HCT116 (cell line): ENCODE measurements at regions not wholly inside any gene's neighbourhood (a gene's known extent, or its start where the extent isn't known, plus 50 kb on each side); places are given as distances from the start of the nearest gene placed in this dataset.

ENCODE experiments used
- ATAC-seq: fragments of 200-7000 bp; cut with Tn5 transposase; 2 replicates; pipeline ENCODE4 v1.9.1; 2020; ENCODE audit warnings: mild to moderate bottlenecking, moderate library complexity
- BruUV-seq: library from RNA; stranded (reverse); fragments of 400-500 nt; replicated peaks from 2 replicates; lab custom pipeline; 2021; lab: Mats Ljungman, UMichigan
- CTCF ChIA-PET: fragments of 300-600 bp; sonication (Branson Sonifier 250); formaldehyde crosslinking; loops from one replicate; lab custom pipeline; 2021; ENCODE audit warnings: antibody characterized with exemption; lab: Charles Lee
- POLR2A ChIA-PET: fragments of 300-600, 350-600 bp; sonication (Branson Sonifier 250); formaldehyde crosslinking; loops from one replicate; lab custom pipeline; 2021; ENCODE audit warnings: antibody characterized with exemption; lab: Charles Lee
- RAD21 ChIA-PET, 2 experiments: fragments of 300-600 bp; sonication (Branson Sonifier 250); formaldehyde crosslinking; loops; one replicate each; lab custom pipeline; 2023; ENCODE audit warnings: low total read pairs in 2 of 2; ENCODE audit not compliant: uncharacterized antibody in 2 of 2, unreplicated experiment in 2 of 2, low non-redundant PET in 1 of 2; lab: Charles Lee
- DNase-seq: peaks from one replicate; pipeline ENCODE4 v3.0.0-alpha.2; 2010; ENCODE audit warnings: low read depth, low spot score
- H2AFZ ChIP-seq: fragments of 200-600 bp; shearing (Covaris generic), sonication (generic); 2 replicates; pipeline ENCODE4 v1.6.1; 2017; ENCODE audit warnings: low read depth, mixed run types, mixed read lengths, antibody characterized with exemption, low read length; ENCODE audit not compliant: poor library complexity, severe bottlenecking
- H3K27ac ChIP-seq: 2 replicates; pipeline ENCODE4 v1.5.1; 2012; ENCODE audit warnings: low read depth, low read length
- H3K27me3 ChIP-seq: fragments of 200-600 bp; sonication (generic); 2 replicates; pipeline ENCODE4 v1.6.1; 2016; ENCODE audit warnings: mixed run types, low read length, mixed read lengths; ENCODE audit not compliant: insufficient read depth
- H3K36me3 ChIP-seq, 2 experiments: fragments of 200-500 bp in 1 of 2; fragments of 200-600 bp in 1 of 2; sonication (Bioruptor generic) in 1 of 2; sonication (generic) in 1 of 2; 2 replicates each; pipeline versions ENCODE4 v1.5.1 to v1.6.1; 2014 to 2016; ENCODE audit warnings: low read length in 2 of 2, inconsistent platforms in 1 of 2, mixed read lengths in 1 of 2, mixed run types in 1 of 2; ENCODE audit not compliant: insufficient read depth in 2 of 2, control insufficient read depth in 1 of 2
- H3K4me1 ChIP-seq, 2 experiments: fragments of 200-600 bp in 1 of 2; sonication (generic) in 1 of 2; 2 replicates each; pipeline versions ENCODE4 v1.5.1 to v1.6.1; 2012 to 2017; ENCODE audit warnings: low read length in 2 of 2, inconsistent platforms in 1 of 2, mild to moderate bottlenecking in 1 of 2, mixed read lengths in 1 of 2, mixed run types in 1 of 2, moderate library complexity in 1 of 2; ENCODE audit not compliant: insufficient read depth in 2 of 2, control insufficient read depth in 1 of 2
- H3K4me2 ChIP-seq: fragments of 200-600 bp; sonication (generic); 2 replicates; pipeline ENCODE4 v1.6.1; 2017; ENCODE audit warnings: mixed run types, low read length, mixed read lengths
- H3K4me3 ChIP-seq, 2 experiments: fragments of 200-600 bp in 1 of 2; sonication (generic) in 1 of 2; replicated peaks in 1 of 2; 2 replicates each; pipeline ENCODE4 v1.5.1; 2011 to 2016; ENCODE audit warnings: low read length in 2 of 2, control low read depth in 1 of 2, low read depth in 1 of 2, mild to moderate bottlenecking in 1 of 2, mixed read lengths in 1 of 2, mixed run types in 1 of 2
- H3K79me2 ChIP-seq: fragments of 200-600 bp; sonication (generic); 2 replicates; pipeline ENCODE4 v1.6.1; 2017; ENCODE audit warnings: mild to moderate bottlenecking, mixed run types, low read length, moderate library complexity, mixed read lengths; ENCODE audit not compliant: insufficient read depth
- H3K9ac ChIP-seq: fragments of 200-600 bp; sonication (generic); 2 replicates; pipeline ENCODE4 v1.6.1; 2016; ENCODE audit warnings: low read length, mixed read lengths
- H3K9me2 ChIP-seq: fragments of 200-600 bp; sonication (generic), shearing (Covaris generic); 2 replicates; pipeline ENCODE4 v1.6.1; 2017; ENCODE audit warnings: mixed run types, mild to moderate bottlenecking, moderate library complexity; ENCODE audit not compliant: insufficient read depth
- H3K9me3 ChIP-seq, 2 experiments: fragments of 200-500 bp in 1 of 2; fragments of 200-600 bp in 1 of 2; sonication (Bioruptor generic) in 1 of 2; sonication (generic) in 1 of 2; 2 replicates each; pipeline ENCODE4 v1.6.1; 2014 to 2017; ENCODE audit warnings: low read length in 2 of 2, mixed read lengths in 2 of 2, inconsistent platforms in 1 of 2, low read depth in 1 of 2, mild to moderate bottlenecking in 1 of 2, mixed run types in 1 of 2, moderate library complexity in 1 of 2; ENCODE audit not compliant: control insufficient read depth in 1 of 2, insufficient read depth in 1 of 2
- H4K20me1 ChIP-seq: fragments of 200-600 bp; sonication (generic), shearing (Covaris generic); 2 replicates; pipeline ENCODE4 v1.6.1; 2017; ENCODE audit warnings: mixed run types, mild to moderate bottlenecking, moderate library complexity; ENCODE audit not compliant: insufficient read depth
- CBX3 ChIP-seq: IDR thresholded peaks from 2 replicates; pipeline ENCODE4 v1.6.1; 2012; ENCODE audit warnings: low read depth
- EGR1 ChIP-seq: IDR thresholded peaks from 2 replicates; pipeline ENCODE4 v1.6.1; 2012; ENCODE audit warnings: low read depth
- ELF1 ChIP-seq: IDR thresholded peaks from 2 replicates; pipeline ENCODE4 v1.6.1; 2012; ENCODE audit warnings: low read depth, borderline replicate concordance
- EZH2 ChIP-seq: fragments of 200-600 bp; sonication (generic); IDR thresholded peaks from 2 replicates; pipeline ENCODE4 v1.6.1; 2017; ENCODE audit warnings: antibody characterized with exemption, mixed run types
- EZH2phosphoT487 ChIP-seq: fragments of 200-600 bp; IDR thresholded peaks from 2 replicates; pipeline ENCODE4 v1.6.1; 2018; ENCODE audit warnings: antibody characterized with exemption, borderline replicate concordance
- FOSL1 ChIP-seq: IDR thresholded peaks from 2 replicates; pipeline ENCODE4 v1.6.1; 2012; ENCODE audit warnings: low read depth
- POLR2A ChIP-seq: IDR thresholded peaks from 2 replicates; pipeline ENCODE4 v1.7.0; 2011; ENCODE audit warnings: borderline replicate concordance; ENCODE audit not compliant: insufficient read depth, insufficient read length; ENCODE audit errors: extremely low read depth
- RAD21 ChIP-seq: IDR thresholded peaks from 2 replicates; pipeline ENCODE4 v1.6.1; 2012; ENCODE audit warnings: low read depth, mild to moderate bottlenecking
- SIN3A ChIP-seq: IDR thresholded peaks from 2 replicates; pipeline ENCODE4 v1.6.1; 2012; ENCODE audit warnings: low read depth
- SP1 ChIP-seq: IDR thresholded peaks from 2 replicates; pipeline ENCODE4 v1.6.1; 2012; ENCODE audit warnings: low read depth
- SRF ChIP-seq: IDR thresholded peaks from 2 replicates; pipeline ENCODE4 v1.6.1; 2012; ENCODE audit warnings: low read depth
- YY1 ChIP-seq: IDR thresholded peaks from 2 replicates; pipeline ENCODE4 v1.6.1; 2011; ENCODE audit warnings: low read length, low read depth, moderate library complexity, mild to moderate bottlenecking; ENCODE audit not compliant: insufficient replicate concordance; ENCODE audit errors: extremely low read depth
- ZNF274 ChIP-seq: fragments of 200-500 bp; sonication (Bioruptor generic); IDR thresholded peaks from 2 replicates; pipeline ENCODE4 v1.6.1; 2014; ENCODE audit warnings: mild to moderate bottlenecking, low read depth, low read length, inconsistent platforms
- intact Hi-C: fragments of 100-400 bp; cut with micrococcal nuclease; formaldehyde crosslinking; loops from 2 replicates; pipeline ENCODE4 v1.10.0; 2022
- TF ChIP-seq, protein P1 (sequence below): IDR thresholded peaks from 2 replicates; pipeline ENCODE4 v1.6.1; 2012
- TF ChIP-seq, protein P2 (sequence below): IDR thresholded peaks from 2 replicates; pipeline ENCODE4 v1.6.1; 2012

DNA sequence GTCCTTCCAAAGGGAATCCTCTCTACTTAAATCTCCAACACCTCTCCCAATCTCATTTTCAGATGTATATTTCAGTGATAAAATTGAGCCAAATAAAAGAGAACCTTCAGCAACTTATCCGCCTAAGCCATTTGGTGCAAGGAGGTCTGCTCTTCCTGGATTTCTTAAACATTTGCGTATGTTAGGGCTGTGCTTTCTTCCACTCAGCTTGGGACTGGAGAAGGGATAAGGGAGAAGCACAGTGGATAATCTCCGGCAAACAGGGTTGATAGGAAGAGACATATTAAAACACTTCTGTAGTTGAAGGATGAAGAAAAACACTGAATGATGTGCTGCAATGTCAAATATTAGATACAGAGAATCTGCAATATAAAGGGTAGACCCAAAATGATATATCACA is 796.2 kb downstream of the KCNJ3 start:
- TF ChIP-seq, protein P1, sequence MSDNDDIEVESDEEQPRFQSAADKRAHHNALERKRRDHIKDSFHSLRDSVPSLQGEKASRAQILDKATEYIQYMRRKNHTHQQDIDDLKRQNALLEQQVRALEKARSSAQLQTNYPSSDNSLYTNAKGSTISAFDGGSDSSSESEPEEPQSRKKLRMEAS, result no peak
- no peak for TF ChIP-seq POLR2A
- no peak for TF ChIP-seq SRF
- TF ChIP-seq ZNF274, result no peak
- TF ChIP-seq RAD21, result no peak
- TF ChIP-seq CBX3, result no peak
- TF ChIP-seq EGR1, result no peak
- TF ChIP-seq FOSL1, result no peak
- no peak for TF ChIP-seq EZH2phosphoT487
- TF ChIP-seq, protein P2, sequence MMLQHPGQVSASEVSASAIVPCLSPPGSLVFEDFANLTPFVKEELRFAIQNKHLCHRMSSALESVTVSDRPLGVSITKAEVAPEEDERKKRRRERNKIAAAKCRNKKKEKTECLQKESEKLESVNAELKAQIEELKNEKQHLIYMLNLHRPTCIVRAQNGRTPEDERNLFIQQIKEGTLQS, result no peak
- no peak for TF ChIP-seq SP1
- TF ChIP-seq ELF1, result no peak
- no peak for TF ChIP-seq EZH2
- TF ChIP-seq YY1, result no peak
- TF ChIP-seq SIN3A, result no peak
- intact Hi-C loops, result no loop called here
- no peaks in the 10 kb centered on the region for H3K4me1 ChIP-seq
- H3K9me3 ChIP-seq, result peaks cover 0 to 4% of the 10 kb centered on the region in 2 experiments; a peak in 1 of 4 replicates
- DNase-seq (no peak), ATAC-seq (no peak)
- H2AFZ ChIP-seq, result no peak overlapping the region
- H3K27me3 ChIP-seq, result no peaks in the 10 kb centered on the region
- no TSS peak for BruUV-seq
- H3K27ac ChIP-seq, result no peak overlapping the region
- ChIA-PET RAD21 (no interaction called here), CTCF (no interaction called here), POLR2A (no interaction called here)
- H3K4me3 ChIP-seq, result no peak overlapping the region
- no peaks in the 10 kb centered on the region for H4K20me1 ChIP-seq
- H3K9ac ChIP-seq, result no peak overlapping the region
- no peak overlapping the region for H3K4me2 ChIP-seq
- H3K79me2 ChIP-seq, result no peaks in the 10 kb centered on the region
- no peaks in the 10 kb centered on the region for H3K9me2 ChIP-seq
- H3K36me3 ChIP-seq, result no peaks in the 10 kb centered on the region
